Adipose tissue (tissue), 3 donors: ENCODE measurements at regions not wholly inside any gene's neighbourhood (a gene's known extent, or its start where the extent isn't known, plus 50 kb on each side); places are given as distances from the start of the nearest gene placed in this dataset.

ENCODE experiments used
- H3K27ac ChIP-seq: one replicate; pipeline ENCODE4 v1.5.1; 2013; ENCODE audit warnings: low read depth, low read length
- WGBS, 3 donors: extraction: QIAGEN DNeasy Blood & Tissue Kit; methylation state at CpG; one replicate each; pipeline ENCODE4 v1.1.7; 2013; 5-methylcytosine and 5-hydroxymethylcytosine counted together
- donor health status: healthy with polysubstance abuse.
- donor health status: Bipolar disorder and iron deficiency.
- donor health status: healthy.

DNA sequence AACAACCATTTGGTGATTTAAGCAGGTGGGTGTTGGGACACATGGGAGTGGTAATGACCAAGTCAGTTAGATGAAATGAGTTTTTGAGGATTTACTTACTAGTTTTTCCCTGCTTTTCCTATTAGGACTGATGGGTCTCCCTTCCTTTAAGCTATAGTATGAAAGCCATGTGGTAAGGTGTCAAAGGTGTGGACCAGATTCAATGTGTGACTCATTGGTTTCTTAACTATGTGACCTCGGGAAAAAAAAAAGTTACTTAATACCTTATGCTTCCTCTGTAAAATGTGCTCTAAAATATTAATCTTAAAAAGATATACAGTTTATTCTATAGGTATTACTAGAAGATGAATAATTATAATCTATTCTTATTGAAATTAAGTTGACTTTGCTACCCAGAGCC lies 93.7 kb downstream of the DUSP10 start:
- WGBS, 3 donors = 60 to 88% (median 73%) methylated on average over 1 of the region's 1 CpG
- H3K27ac ChIP-seq = no peak overlapping the region
